22Rv1 (cell line): ENCODE measurements at regions not wholly inside any gene's neighbourhood (a gene's known extent, or its start where the extent isn't known, plus 50 kb on each side); places are given as distances from the start of the nearest gene placed in this dataset.

Source experiments
- CTCF ChIP-seq: fragments of 450-650 bp; IDR thresholded peaks from 2 replicates; pipeline ENCODE4 v1.5.1; 2017; ENCODE audit warnings: mild to moderate bottlenecking
- ZFX ChIP-seq: fragments of 450-650 bp; IDR thresholded peaks from 2 replicates; pipeline ENCODE4 v1.6.1; 2017; ENCODE audit warnings: antibody characterized with exemption, borderline replicate concordance

- no peak for TF ChIP-seq CTCF
- TF ChIP-seq ZFX, result no peak
Measured at GRCh38 chr2:160825433-160825832, 331.8 kb upstream of the RBMS1 start.
